Nephron progenitor cell (in vitro differentiated cells): ENCODE measurements at regions not wholly inside any gene's neighbourhood (a gene's known extent, or its start where the extent isn't known, plus 50 kb on each side); places are given as distances from the start of the nearest gene placed in this dataset.
"Not testable (repeated sequence)": the region's sequence is repeated elsewhere in the genome, so short reads cannot be mapped to it uniquely, and the experiment has no call there.

Experiments used
- DNase-seq: peaks from one replicate; pipeline ENCODE4 v3.0.0; 2021
- H3K27ac Mint-ChIP-seq: 2 replicates; pipeline ENCODE4 v1.8.0; 2021; ENCODE audit warnings: mild to moderate bottlenecking, moderate library complexity, mixed read lengths
- H3K27me3 Mint-ChIP-seq: 2 replicates; pipeline ENCODE4 v1.8.0; 2021; ENCODE audit warnings: mild to moderate bottlenecking, low read depth, mixed read lengths; ENCODE audit not compliant: poor library complexity
- H3K36me3 Mint-ChIP-seq: 2 replicates; pipeline ENCODE4 v1.8.0; 2021; ENCODE audit warnings: low read depth, mixed read lengths
- H3K4me1 Mint-ChIP-seq: 2 replicates; pipeline ENCODE4 v1.8.0; 2021; ENCODE audit warnings: mixed read lengths
- H3K4me3 Mint-ChIP-seq: 2 replicates; pipeline ENCODE4 v1.8.0; 2021; ENCODE audit warnings: mild to moderate bottlenecking, moderate library complexity, mixed read lengths
- H3K9me3 Mint-ChIP-seq: 2 replicates; pipeline ENCODE4 v1.8.0; 2021; ENCODE audit warnings: mild to moderate bottlenecking, moderate library complexity, mixed read lengths
- TF ChIP-seq, protein P1 (sequence below): fragments of 200-600 bp; sonication (generic); IDR thresholded peaks from 2 replicates; pipeline ENCODE4 v1.5.0; 2021; ENCODE audit warnings: antibody characterized with exemption

DNA sequence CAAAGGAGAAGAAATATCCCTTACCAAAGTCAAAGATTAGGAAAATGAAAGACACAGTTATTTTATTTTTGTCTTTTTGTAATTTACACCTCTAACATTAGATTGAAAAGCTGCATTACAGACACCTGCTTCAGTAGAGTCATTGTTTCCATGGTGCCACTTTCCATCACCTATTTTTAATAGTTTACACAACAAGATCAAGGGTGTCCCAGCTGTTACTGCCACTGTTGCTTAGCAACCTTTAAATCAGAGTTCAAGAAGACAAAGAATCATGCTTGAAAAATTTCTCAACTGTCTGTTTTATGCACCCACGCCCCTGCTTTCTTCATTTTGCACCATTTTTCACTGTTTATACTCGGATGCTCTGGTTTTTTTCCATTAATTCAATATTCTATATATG lies 668.2 kb upstream of the GJE1 start:
- H3K27me3 Mint-ChIP-seq: no peaks in the 10 kb centered on the region
- H3K9me3 Mint-ChIP-seq: peaks cover 7% of the 10 kb centered on the region
- no peak overlapping the region for H3K4me3 Mint-ChIP-seq
- H3K4me1 Mint-ChIP-seq: no peaks in the 10 kb centered on the region
- TF ChIP-seq, protein P1, sequence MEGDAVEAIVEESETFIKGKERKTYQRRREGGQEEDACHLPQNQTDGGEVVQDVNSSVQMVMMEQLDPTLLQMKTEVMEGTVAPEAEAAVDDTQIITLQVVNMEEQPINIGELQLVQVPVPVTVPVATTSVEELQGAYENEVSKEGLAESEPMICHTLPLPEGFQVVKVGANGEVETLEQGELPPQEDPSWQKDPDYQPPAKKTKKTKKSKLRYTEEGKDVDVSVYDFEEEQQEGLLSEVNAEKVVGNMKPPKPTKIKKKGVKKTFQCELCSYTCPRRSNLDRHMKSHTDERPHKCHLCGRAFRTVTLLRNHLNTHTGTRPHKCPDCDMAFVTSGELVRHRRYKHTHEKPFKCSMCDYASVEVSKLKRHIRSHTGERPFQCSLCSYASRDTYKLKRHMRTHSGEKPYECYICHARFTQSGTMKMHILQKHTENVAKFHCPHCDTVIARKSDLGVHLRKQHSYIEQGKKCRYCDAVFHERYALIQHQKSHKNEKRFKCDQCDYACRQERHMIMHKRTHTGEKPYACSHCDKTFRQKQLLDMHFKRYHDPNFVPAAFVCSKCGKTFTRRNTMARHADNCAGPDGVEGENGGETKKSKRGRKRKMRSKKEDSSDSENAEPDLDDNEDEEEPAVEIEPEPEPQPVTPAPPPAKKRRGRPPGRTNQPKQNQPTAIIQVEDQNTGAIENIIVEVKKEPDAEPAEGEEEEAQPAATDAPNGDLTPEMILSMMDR: no peak
- no peak overlapping the region for H3K27ac Mint-ChIP-seq
- DNase-seq: no peak
- no peaks in the 10 kb centered on the region for H3K36me3 Mint-ChIP-seq

DNA sequence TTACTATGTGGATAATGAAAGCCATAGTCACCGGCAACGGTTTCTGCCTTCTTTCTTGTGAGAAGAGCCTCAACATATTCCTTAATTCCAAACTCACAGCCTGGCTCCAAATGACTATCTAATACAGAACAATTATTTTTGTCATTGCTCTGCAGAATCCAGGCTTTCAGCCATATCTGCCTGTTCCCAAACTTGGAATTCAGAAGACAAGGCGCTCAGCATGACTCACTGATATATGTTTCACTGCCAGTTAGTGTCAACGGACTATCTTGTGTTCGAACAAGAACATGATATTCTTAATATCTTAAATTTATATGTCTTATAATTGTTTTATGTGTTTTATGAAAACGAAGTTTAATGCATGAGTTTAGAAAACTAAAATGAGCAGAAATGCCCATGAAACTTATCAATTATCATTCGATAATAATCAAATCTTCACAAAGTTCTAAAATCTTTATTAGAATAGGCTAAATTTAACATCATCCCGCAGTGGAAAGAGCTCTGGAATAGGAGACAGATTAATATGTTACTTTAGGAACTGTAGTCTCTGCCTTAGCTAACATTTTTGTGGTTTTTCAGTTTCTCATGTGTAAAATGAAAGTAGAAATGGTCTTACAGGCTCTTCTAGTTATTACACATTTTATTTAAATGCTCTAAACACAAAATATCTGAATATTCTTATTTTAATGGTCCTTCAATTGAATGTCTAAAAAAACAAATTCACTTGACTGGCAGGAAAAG lies 669.3 kb upstream of the GJE1 start:
- no peaks in the 10 kb centered on the region for H3K4me1 Mint-ChIP-seq
- peaks cover 4% of the 10 kb centered on the region for H3K9me3 Mint-ChIP-seq
- TF ChIP-seq, protein P1: no peak
- H3K27me3 Mint-ChIP-seq: no peaks in the 10 kb centered on the region
- H3K36me3 Mint-ChIP-seq: no peaks in the 10 kb centered on the region
- no peak for DNase-seq
- no peak overlapping the region for H3K4me3 Mint-ChIP-seq
- H3K27ac Mint-ChIP-seq: no peak overlapping the region

DNA sequence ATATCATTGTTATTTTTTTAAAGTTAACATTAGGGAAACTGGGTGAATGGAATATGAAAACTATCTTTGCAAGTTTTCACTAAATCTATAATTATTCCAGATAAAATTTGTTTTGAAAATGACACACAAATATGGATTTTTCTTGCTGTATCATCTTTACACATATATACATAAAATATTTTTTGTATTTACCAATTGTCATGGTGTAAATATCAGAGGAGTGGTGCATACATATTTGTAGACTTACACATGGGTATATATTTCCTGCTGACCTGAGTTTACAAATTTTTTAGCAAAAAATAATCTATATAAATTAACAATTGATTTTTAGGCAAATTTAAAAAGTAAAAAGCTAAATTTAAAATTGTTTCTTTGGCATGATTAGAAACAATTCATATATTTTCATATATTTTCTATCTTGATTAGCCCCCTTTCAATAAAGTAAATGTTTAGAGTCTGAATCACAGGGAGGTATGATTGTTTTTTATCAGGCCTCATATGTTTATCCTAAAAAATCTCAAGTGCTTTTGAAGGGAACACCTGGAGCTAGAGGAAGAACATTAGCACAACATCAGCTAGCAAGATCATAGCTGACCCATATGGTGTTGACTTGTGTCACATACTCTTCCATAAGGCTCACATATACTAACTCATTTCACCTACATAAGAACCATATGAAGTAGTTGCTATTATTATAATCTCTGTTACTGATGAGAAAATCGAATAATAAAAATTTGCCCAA lies 671.8 kb upstream of the GJE1 start:
- Mint-ChIP-seq H3K4me1 (no peaks in the 10 kb centered on the region), H3K27me3 (no peaks in the 10 kb centered on the region), H3K9me3 (peaks cover 4% of the 10 kb centered on the region), H3K36me3 (no peaks in the 10 kb centered on the region), H3K4me3 (no peak overlapping the region), H3K27ac (no peak overlapping the region)
- DNase-seq: no peak
- TF ChIP-seq, protein P1: no peak

DNA sequence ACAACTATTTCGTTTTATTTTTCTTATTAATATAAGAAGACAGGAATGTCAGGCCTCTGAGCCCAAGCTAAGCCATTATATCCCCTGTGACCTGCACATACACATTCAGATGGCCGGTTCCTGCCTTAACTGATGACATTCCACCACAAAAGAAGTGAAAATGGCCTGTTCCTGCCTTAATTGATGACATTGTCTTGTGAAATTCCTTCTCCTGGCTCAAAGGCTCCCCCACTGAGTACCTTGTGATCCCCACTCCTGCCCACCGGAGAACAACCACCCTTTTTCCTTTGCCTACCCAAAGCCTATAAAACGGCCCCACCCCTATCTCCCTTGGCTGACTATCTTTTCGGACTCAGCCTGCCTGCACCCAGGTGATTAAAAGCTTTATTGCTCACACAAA lies 672.5 kb upstream of the GJE1 start:
- not testable (repeated sequence) for DNase-seq, H3K36me3 Mint-ChIP-seq, H3K4me1 Mint-ChIP-seq, H3K9me3 Mint-ChIP-seq, H3K27ac Mint-ChIP-seq, H3K4me3 Mint-ChIP-seq, H3K27me3 Mint-ChIP-seq

DNA sequence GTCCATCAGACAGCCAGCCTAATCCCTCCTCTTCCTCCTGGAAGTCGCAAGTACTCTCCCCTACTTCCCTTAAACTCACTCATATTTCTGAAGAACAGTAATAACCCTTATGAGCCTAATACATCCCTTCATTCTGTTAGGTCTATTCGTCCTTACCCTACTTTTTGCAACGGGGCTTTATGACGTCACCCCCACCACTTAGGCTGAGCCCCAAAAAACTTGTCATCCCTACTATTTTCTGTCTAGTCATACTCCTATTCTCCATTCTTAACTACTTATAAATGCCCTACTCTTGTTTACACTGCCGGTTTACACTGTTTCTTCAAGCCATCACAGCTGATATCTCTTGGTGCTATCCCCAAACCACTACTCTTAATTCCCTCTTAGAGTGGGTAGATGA lies 674.7 kb upstream of the GJE1 start:
- H3K4me3 Mint-ChIP-seq, H3K4me1 Mint-ChIP-seq, DNase-seq, H3K36me3 Mint-ChIP-seq, H3K27ac Mint-ChIP-seq, H3K27me3 Mint-ChIP-seq, H3K9me3 Mint-ChIP-seq: not testable (repeated sequence)

DNA sequence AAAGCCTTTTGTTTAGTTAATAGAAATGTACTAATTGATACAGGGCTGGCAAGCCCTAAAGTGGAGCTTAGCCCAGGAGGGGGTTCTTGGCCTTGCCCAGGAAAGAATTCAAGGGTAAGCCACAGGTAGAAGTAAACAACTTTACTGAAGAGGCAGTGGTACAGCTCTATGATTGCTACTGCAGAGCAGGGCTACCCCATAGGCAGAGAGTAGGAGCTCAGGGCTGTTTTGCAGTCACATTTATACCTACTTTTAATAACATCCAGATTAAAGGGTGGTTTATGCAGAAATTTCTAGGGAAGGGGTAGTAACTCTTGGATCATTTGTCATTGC lies 680.4 kb upstream of the GJE1 start:
- Mint-ChIP-seq H3K27me3 (peaks cover 3% of the 10 kb centered on the region), H3K4me3 (no peak overlapping the region), H3K36me3 (no peaks in the 10 kb centered on the region), H3K4me1 (no peaks in the 10 kb centered on the region), H3K27ac (no peak overlapping the region), H3K9me3 (no peaks in the 10 kb centered on the region)
- no peak for DNase-seq
- TF ChIP-seq, protein P1: no peak
